GM12891 (cell line): ENCODE measurements at regions not wholly inside any gene's neighbourhood (a gene's known extent, or its start where the extent isn't known, plus 50 kb on each side); places are given as distances from the start of the nearest gene placed in this dataset.

Source experiments
- PAX5 ChIP-seq: IDR thresholded peaks from 2 replicates; pipeline ENCODE4 v1.6.1; 2011; ENCODE audit warnings: low read length, moderate library complexity, mild to moderate bottlenecking; ENCODE audit not compliant: insufficient read depth, severe bottlenecking
- POLR2A ChIP-seq: IDR thresholded peaks from 2 replicates; pipeline ENCODE4 v1.6.1; 2011; ENCODE audit warnings: low read depth, low read length, control low read depth
- POLR2AphosphoS5 ChIP-seq: IDR thresholded peaks from 2 replicates; pipeline ENCODE4 v1.6.1; 2011; ENCODE audit warnings: low read depth, low read length, control low read depth
- SPI1 ChIP-seq: IDR thresholded peaks from 2 replicates; pipeline ENCODE4 v1.6.1; 2011; ENCODE audit warnings: low read depth, low read length, control low read depth
- TAF1 ChIP-seq: IDR thresholded peaks from 2 replicates; pipeline ENCODE4 v1.6.1; 2011; ENCODE audit warnings: low read depth, low read length, control low read depth

DNA sequence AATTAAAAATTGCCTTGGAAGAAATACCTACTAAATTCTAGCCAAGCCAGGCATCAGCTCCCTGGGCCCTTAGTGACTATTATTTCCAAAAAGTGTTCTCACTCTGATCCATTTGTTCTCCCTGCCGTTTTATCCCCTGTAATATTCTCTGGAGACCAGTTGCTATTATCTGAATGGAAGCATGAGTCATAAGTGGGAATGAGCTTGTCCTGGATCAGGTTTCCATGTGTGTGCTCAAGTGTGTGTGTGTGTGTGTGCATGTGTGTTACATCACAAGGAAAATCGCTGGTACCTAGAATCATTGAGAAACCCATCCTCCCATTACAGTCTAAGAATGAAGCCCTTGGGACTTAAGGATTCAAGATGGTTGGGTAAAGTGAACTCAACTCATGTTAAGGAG is 130.3 kb upstream of the CXCR4 start:
- TF ChIP-seq TAF1 (no peak), POLR2A (no peak), POLR2AphosphoS5 (no peak), SPI1 (no peak), PAX5 (no peak)
